ENCODE measurements at regions not wholly inside any gene's neighbourhood (a gene's known extent, or its start where the extent isn't known, plus 50 kb on each side); places are given as distances from the start of the nearest gene placed in this dataset.
"Not testable (repeated sequence)": the region's sequence is repeated elsewhere in the genome, so short reads cannot be mapped to it uniquely, and the experiment has no call there.

- DNase-seq (ENCODE audit: extremely low read depth, low read depth), result no peak
- no peak for TF ChIP-seq CTCF (IDR thresholded peaks at IDR 0.05; ENCODE audit: low read depth, low read length, missing control alignments)
- no peak overlapping the region for H3K4me3 ChIP-seq (replicated peaks; ENCODE audit: low read depth, low read length)
Measured at GRCh38 chr11:80702264-80702663, 1261.4 kb upstream of the TENM4 start.

- no peak for DNase-seq (ENCODE audit: extremely low read depth, low read depth)
- H3K4me3 ChIP-seq (replicated peaks; ENCODE audit: low read depth, low read length), result no peak overlapping the region
- TF ChIP-seq CTCF (IDR thresholded peaks at IDR 0.05; ENCODE audit: low read depth, low read length, missing control alignments), result no peak
Measured at GRCh38 chr11:80700386-80700785, 1259.6 kb upstream of the TENM4 start.

GRCh38 chr11:80699406-80700177 lies 1258.8 kb upstream of the TENM4 start:
- not testable (repeated sequence) for DNase-seq (ENCODE audit: extremely low read depth, low read depth); H3K4me3 ChIP-seq (replicated peaks; ENCODE audit: low read depth, low read length)

- DNase-seq (ENCODE audit: extremely low read depth, low read depth), result no peak
- no peak for TF ChIP-seq CTCF (IDR thresholded peaks at IDR 0.05; ENCODE audit: low read depth, low read length, missing control alignments)
- no peak overlapping the region for H3K4me3 ChIP-seq (replicated peaks; ENCODE audit: low read depth, low read length)
Measured at GRCh38 chr11:80698637-80699036, 1257.8 kb upstream of the TENM4 start.

GRCh38 chr11:80694385-80694784 lies 1253.6 kb upstream of the TENM4 start:
- no peak for TF ChIP-seq CTCF (IDR thresholded peaks at IDR 0.05; ENCODE audit: low read depth, low read length, missing control alignments)
- DNase-seq (ENCODE audit: extremely low read depth, low read depth), result no peak
- H3K4me3 ChIP-seq (replicated peaks; ENCODE audit: low read depth, low read length), result no peak overlapping the region

GRCh38 chr11:80687941-80688340 lies 1247.1 kb upstream of the TENM4 start:
- DNase-seq (ENCODE audit: extremely low read depth, low read depth), result no peak
- no peak for TF ChIP-seq CTCF (IDR thresholded peaks at IDR 0.05; ENCODE audit: low read depth, low read length, missing control alignments)
- H3K4me3 ChIP-seq (replicated peaks; ENCODE audit: low read depth, low read length), result no peak overlapping the region

- no peak overlapping the region for H3K4me3 ChIP-seq (replicated peaks; ENCODE audit: low read depth, low read length)
- TF ChIP-seq CTCF (IDR thresholded peaks at IDR 0.05; ENCODE audit: low read depth, low read length, missing control alignments), result no peak
- DNase-seq (ENCODE audit: extremely low read depth, low read depth), result no peak
Measured at GRCh38 chr11:80686889-80687288, 1246.1 kb upstream of the TENM4 start.

Data from HFF-Myc (cell line).